OCI-LY7 (cell line): ENCODE measurements at regions not wholly inside any gene's neighbourhood (a gene's known extent, or its start where the extent isn't known, plus 50 kb on each side); places are given as distances from the start of the nearest gene placed in this dataset.

Experiments used
- BruUV-seq: library from RNA; stranded (reverse); fragments of 400-500 nt; replicated peaks from 2 replicates; lab custom pipeline; 2021; lab: Mats Ljungman, UMichigan
- CTCF ChIA-PET: fragments of 300-600 bp; sonication (Branson Sonifier 250); formaldehyde crosslinking; loops from one replicate; lab custom pipeline; 2022; ENCODE audit warnings: antibody characterized with exemption; ENCODE audit not compliant: unreplicated experiment; lab: Charles Lee
- POLR2A ChIA-PET: fragments of 300-600 bp; sonication (Branson Sonifier 250); formaldehyde crosslinking; loops from one replicate; lab custom pipeline; 2022; ENCODE audit warnings: antibody characterized with exemption; lab: Charles Lee
- DNase-seq: peaks from one replicate; pipeline ENCODE4 v3.0.0-alpha.2; 2015; ENCODE audit warnings: low spot score
- H2AFZ ChIP-seq: fragments of 200-600 bp; sonication (generic), shearing (Covaris generic); 2 replicates; pipeline ENCODE4 v1.6.1; 2014; ENCODE audit warnings: mild to moderate bottlenecking, antibody characterized with exemption, low read length, moderate library complexity
- H3K27ac ChIP-seq: fragments of 200-600 bp; sonication (generic); 2 replicates; pipeline ENCODE4 v1.5.1; 2014; ENCODE audit warnings: mixed run types, low read depth, mild to moderate bottlenecking, moderate library complexity, low read length, inconsistent platforms; ENCODE audit not compliant: poor library complexity, severe bottlenecking
- H3K36me3 ChIP-seq: fragments of 200-600 bp; sonication (generic); 2 replicates; pipeline ENCODE4 v1.6.1; 2014; ENCODE audit warnings: mild to moderate bottlenecking, antibody characterized with exemption, low read length, moderate library complexity, mixed read lengths; ENCODE audit not compliant: insufficient read depth
- H3K4me1 ChIP-seq: fragments of 200-600 bp; sonication (generic); 2 replicates; pipeline ENCODE4 v1.5.1; 2014; ENCODE audit warnings: mild to moderate bottlenecking, low read length; ENCODE audit not compliant: insufficient read depth, poor library complexity, severe bottlenecking
- H3K4me2 ChIP-seq: fragments of 200-600 bp; sonication (generic); 2 replicates; pipeline ENCODE4 v1.6.1; 2014; ENCODE audit warnings: mild to moderate bottlenecking, low read length
- H3K4me3 ChIP-seq: fragments of 200-600 bp; sonication (generic); 2 replicates; pipeline ENCODE4 v1.5.1; 2014; ENCODE audit warnings: mild to moderate bottlenecking, low read depth, low read length; ENCODE audit not compliant: poor library complexity, severe bottlenecking
- H3K79me2 ChIP-seq: fragments of 200-600 bp; sonication (generic); 2 replicates; pipeline ENCODE4 v1.6.1; 2016; ENCODE audit warnings: low read depth, mild to moderate bottlenecking, low read length, moderate library complexity, mixed read lengths; ENCODE audit not compliant: insufficient read depth
- H3K9me2 ChIP-seq: fragments of 200-600 bp; sonication (generic); 2 replicates; pipeline ENCODE4 v1.6.1; 2016; ENCODE audit warnings: mild to moderate bottlenecking, low read length, mixed read lengths; ENCODE audit not compliant: insufficient read depth
- H3K9me3 ChIP-seq: fragments of 200-600 bp; sonication (generic); 2 replicates; pipeline ENCODE4 v1.6.1; 2014; ENCODE audit warnings: mild to moderate bottlenecking, mixed run types, low read length, mixed read lengths
- H4K20me1 ChIP-seq: fragments of 200-600 bp; sonication (generic); 2 replicates; pipeline ENCODE4 v1.6.1; 2014; ENCODE audit warnings: mild to moderate bottlenecking, antibody characterized with exemption, low read length, moderate library complexity, mixed read lengths; ENCODE audit not compliant: insufficient read depth
- EZH2phosphoT487 ChIP-seq: fragments of 200-600 bp; sonication (generic); IDR thresholded peaks from 2 replicates; pipeline ENCODE4 v1.6.1; 2018; ENCODE audit warnings: low read depth, borderline replicate concordance, mild to moderate bottlenecking, mixed run types, antibody characterized with exemption, low read length, moderate library complexity, mixed read lengths
- intact Hi-C: fragments of 100-400 bp; cut with micrococcal nuclease; formaldehyde crosslinking; loops from one replicate; pipeline ENCODE4 v1.10.0; 2022; ENCODE audit not compliant: unreplicated experiment
- TF ChIP-seq, protein P1 (sequence below): fragments of 200-600 bp; sonication (generic); conservative IDR thresholded peaks from 2 replicates; pipeline ENCODE4 v1.5.1; 2014; ENCODE audit warnings: mild to moderate bottlenecking, antibody characterized with exemption, low read length, moderate library complexity, mixed read lengths

- POLR2A ChIA-PET: no interaction called here
- no peaks in the 10 kb centered on the region for H3K79me2 ChIP-seq
- H3K36me3 ChIP-seq: no peaks in the 10 kb centered on the region
- no peaks in the 10 kb centered on the region for H3K4me1 ChIP-seq
- no peak overlapping the region for H2AFZ ChIP-seq
- no peaks in the 10 kb centered on the region for H3K9me2 ChIP-seq
- DNase-seq: no peak
- no TSS peak for BruUV-seq
- H3K4me3 ChIP-seq: no peak overlapping the region
- no peak overlapping the region for H3K27ac ChIP-seq
- peak overlapping the region; percentile 28; the same call in 1 of the 2 replicates for H3K4me2 ChIP-seq
- intact Hi-C loops: no loop called here
- H4K20me1 ChIP-seq: no peaks in the 10 kb centered on the region
- CTCF ChIA-PET: no interaction called here
- TF ChIP-seq EZH2phosphoT487: no peak
- TF ChIP-seq, protein P1, sequence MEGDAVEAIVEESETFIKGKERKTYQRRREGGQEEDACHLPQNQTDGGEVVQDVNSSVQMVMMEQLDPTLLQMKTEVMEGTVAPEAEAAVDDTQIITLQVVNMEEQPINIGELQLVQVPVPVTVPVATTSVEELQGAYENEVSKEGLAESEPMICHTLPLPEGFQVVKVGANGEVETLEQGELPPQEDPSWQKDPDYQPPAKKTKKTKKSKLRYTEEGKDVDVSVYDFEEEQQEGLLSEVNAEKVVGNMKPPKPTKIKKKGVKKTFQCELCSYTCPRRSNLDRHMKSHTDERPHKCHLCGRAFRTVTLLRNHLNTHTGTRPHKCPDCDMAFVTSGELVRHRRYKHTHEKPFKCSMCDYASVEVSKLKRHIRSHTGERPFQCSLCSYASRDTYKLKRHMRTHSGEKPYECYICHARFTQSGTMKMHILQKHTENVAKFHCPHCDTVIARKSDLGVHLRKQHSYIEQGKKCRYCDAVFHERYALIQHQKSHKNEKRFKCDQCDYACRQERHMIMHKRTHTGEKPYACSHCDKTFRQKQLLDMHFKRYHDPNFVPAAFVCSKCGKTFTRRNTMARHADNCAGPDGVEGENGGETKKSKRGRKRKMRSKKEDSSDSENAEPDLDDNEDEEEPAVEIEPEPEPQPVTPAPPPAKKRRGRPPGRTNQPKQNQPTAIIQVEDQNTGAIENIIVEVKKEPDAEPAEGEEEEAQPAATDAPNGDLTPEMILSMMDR: no peak
- H3K9me3 ChIP-seq: no peaks in the 10 kb centered on the region
Measured at GRCh38 chr9:129487658-129488483, 133.0 kb downstream of the C9orf50 start.

DNA sequence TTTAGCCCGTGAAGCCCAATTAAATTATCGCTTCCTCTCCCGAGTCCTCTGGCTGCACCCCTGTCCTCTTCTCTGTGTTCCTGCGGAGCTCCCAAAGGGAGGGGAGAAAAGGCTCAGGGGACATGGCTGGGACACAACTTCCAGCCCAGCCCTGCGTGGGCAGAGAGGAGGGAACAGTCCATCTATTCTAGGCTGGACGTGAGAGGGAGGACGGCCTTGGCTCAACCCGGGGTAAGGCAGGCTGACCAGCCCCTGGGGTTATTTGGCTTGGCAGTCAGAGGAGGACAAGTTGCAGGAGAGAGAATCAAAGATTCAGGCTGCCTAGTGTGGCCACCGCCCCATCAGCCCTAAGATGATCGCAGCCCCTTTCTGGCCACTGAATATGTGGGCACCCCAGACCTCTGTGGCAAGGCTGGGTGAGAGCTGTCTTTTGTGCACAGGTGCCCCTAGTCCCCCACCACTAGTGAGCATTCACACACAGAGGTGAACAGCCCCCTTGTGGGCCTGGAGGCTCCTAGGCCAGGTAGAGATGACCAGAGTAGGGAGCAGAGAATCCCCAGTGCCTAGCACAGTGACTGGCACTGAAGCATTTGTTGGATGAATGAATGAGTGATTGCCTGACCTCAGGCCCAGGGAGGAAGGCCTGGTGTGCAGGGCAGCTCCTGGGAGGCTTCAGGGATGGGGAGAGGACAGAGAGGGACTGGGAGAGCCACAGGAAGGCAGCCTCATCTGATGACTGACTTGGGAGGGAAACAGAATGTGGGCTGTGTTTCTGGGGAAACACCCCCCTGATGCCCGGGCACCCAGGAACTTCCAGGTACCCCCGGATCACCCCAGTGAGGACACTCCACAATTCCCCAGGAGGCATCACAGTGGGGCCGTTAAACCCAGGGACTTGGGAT, 133.9 kb downstream of the C9orf50 start:
- DNase-seq: no peak
- Histone ChIP-seq H2AFZ (no peak overlapping the region), H3K36me3 (no peaks in the 10 kb centered on the region), H3K4me1 (no peaks in the 10 kb centered on the region), H3K27ac (no peak overlapping the region), H4K20me1 (no peaks in the 10 kb centered on the region), H3K79me2 (no peaks in the 10 kb centered on the region), H3K9me2 (no peaks in the 10 kb centered on the region), H3K9me3 (no peaks in the 10 kb centered on the region), H3K4me2 (no peak overlapping the region), H3K4me3 (no peak overlapping the region)
- intact Hi-C loops: no loop called here
- ChIA-PET CTCF (no interaction called here), POLR2A (no interaction called here)
- TF ChIP-seq, protein P1: no peak
- TF ChIP-seq EZH2phosphoT487: no peak
- BruUV-seq: no TSS peak
